Activated T-helper 1 cell treated with anti-CD3 and anti-CD28 coated beads, Interleukin-2, amount 50 U/mL, for 16 hours (primary cell): ENCODE measurements at regions not wholly inside any gene's neighbourhood (a gene's known extent, or its start where the extent isn't known, plus 50 kb on each side); places are given as distances from the start of the nearest gene placed in this dataset.
"Not testable (repeated sequence)": the region's sequence is repeated elsewhere in the genome, so short reads cannot be mapped to it uniquely, and the experiment has no call there.

Experiments used
- DNase-seq, 2 donors: peaks; one replicate each; pipeline ENCODE4 v3.0.0-alpha.2; 2020; ENCODE audit warnings: low read depth in 1 of 2, low spot score in 1 of 2

DNA sequence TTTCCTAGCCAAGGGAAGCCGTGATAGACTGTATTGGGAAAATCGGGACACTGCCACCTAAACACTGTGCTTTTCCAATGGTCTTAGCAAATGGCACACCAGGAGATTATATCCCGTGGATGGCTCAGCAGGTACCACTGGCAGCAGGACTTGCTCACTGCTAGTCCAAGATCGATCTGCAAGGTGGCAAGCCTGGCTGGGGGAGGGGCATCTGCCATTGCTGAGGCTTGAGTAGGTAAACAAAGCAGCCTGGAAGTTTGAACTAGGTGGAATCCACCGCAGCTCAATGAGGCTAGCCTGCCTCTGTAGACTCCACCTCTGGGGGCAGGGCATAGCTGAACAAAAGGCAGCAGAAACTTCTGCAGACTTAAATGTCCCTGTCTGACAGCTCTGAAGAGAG lies 1262.7 kb upstream of the ZEB2 start:
- DNase-seq, result not testable (repeated sequence)

DNA sequence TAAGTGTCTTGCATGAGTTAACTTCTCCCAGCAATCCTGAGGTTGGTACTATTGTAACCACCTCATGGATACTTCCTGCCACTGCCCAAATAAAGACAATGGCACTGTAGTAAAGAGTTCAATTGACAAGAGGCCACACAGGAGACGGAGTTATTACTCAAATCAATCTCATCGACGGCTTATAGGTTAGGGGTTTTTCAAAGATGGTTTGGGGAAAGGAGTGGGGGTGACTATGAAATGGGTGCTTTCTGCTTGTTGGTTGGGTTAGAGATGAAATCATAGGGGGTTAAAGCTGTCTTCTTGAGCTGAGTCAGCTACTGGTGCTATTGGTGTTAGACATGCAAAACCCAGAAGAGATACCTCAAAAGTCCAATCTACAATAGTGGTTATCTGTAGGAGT lies 1258.0 kb upstream of the ZEB2 start:
- DNase-seq, result no peak

DNA sequence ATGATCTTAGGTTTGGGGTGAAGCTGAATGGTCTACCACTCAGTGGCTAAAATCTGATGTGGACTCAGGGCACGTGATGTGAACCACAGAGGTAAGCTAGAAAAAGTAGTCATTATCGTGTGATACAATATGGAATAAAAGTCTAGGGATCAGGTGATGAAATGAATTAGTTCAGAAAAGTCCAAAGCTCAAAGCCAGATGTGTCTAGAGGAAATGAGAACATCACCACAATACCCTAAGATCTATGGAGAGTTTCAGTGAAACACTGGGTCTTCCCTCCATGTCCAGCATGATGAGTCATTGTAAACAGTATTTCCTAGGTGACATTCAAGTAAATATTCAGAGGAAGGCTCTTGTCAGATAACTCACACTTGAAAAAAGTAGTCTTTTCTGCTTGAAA lies 1257.4 kb upstream of the ZEB2 start:
- DNase-seq, result no peak

DNA sequence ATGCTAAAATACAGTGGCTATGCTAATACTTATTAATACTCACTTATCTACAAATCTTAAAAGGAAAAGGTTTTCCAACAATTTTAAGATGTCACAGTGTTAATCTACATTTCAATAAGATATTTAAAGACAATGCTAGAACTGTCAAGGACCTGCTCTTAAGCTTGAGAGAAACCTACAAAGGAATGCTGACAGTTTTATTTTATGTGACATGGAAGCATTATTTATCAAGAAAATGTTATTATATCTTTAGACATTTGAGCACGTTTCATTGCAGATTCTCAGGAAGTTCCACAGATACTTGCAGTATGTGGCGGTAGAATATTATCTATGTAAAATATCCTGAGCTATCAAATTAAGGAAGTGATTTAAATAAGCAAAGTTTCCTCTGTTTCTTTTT lies 1255.7 kb upstream of the ZEB2 start:
- DNase-seq, result no peak

DNA sequence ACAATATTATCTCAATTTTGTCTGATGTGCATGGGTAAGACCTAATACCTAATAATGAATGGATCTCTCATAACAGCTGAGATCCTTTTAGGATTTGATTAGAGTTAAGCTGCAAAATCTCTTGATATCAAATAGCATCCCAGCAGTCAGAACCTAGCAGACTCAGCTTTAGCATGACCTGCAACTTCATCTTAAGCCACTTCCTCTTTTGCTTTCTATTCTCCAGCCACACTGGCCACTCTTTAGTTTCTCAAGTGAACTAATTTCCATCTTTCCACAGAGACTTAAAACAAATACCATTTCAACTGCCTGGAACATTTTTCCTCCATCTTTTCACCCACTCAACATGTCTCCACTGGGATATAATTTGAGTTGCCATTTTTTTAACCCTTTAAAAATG lies 1251.6 kb upstream of the ZEB2 start:
- DNase-seq, result no peak

DNA sequence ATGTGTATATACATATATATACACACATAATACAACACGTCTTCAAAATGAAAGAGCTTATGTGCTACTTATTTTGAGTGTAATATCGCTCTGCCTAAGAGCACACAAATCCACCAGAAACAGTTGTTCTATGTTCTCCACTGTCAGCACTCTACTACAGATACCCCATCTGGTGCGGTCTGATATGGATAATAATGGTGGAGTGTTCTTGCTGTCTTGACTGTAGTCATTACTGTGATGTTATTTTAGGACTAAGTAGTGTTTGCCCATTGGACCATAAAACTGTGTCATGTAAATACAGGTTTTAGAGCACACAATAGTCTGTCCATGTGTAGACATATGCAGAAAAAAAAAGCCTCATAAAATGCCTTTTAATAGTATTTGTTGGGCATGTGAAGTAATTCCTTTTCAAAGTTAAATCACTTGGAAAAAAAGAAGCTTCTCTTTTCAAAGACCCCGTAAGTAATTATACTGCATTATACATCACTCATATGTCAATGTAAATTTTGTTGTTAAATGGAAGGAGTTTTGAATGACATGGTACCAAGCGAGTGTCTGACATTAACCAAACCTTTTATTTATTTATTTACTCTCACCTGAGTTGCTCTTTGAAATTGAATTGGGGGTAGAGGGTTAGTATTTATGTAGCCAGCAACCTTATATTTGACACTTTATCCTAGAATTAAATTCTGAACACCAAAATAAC lies 1249.2 kb upstream of the ZEB2 start:
- DNase-seq, result no peak

DNA sequence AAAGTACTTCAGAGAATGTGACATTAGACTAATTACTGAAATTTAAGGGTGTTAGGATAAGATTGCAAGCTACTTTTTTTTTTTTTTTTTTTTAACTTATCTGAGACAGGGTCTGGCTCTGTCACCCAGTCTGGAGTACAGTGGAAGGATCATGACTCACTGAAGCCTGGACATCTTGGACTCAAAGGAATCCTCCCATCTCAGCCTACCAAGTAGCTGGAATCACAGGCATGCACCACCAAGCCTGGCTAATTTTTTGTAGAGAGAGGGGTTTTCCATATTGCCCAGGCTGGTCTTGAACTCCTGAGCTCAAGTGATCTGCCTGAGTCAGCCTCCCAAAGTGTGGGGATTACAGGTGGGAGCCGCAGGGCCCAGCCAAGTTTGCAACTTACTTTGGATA lies 1246.0 kb upstream of the ZEB2 start:
- no peak for DNase-seq

DNA sequence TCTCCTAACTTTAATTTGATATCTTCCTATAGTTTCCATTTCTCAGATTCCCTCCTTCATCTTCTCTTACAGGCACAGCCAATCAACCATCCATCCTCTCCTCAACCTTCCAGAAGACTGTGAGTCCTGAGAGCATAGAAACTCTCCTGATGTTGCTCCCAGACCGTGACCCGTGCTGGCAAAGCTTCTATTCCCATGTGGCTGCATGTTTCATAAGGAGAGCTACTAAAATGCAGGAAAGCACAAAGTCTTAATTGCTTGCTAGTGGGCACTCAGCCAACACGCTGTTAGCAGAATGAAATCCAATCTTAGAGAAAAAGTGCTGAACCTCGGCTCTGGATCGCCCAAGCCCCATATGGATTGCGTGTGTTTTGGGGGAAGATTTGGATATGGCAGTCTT lies 1244.7 kb upstream of the ZEB2 start:
- DNase-seq, result no peak

DNA sequence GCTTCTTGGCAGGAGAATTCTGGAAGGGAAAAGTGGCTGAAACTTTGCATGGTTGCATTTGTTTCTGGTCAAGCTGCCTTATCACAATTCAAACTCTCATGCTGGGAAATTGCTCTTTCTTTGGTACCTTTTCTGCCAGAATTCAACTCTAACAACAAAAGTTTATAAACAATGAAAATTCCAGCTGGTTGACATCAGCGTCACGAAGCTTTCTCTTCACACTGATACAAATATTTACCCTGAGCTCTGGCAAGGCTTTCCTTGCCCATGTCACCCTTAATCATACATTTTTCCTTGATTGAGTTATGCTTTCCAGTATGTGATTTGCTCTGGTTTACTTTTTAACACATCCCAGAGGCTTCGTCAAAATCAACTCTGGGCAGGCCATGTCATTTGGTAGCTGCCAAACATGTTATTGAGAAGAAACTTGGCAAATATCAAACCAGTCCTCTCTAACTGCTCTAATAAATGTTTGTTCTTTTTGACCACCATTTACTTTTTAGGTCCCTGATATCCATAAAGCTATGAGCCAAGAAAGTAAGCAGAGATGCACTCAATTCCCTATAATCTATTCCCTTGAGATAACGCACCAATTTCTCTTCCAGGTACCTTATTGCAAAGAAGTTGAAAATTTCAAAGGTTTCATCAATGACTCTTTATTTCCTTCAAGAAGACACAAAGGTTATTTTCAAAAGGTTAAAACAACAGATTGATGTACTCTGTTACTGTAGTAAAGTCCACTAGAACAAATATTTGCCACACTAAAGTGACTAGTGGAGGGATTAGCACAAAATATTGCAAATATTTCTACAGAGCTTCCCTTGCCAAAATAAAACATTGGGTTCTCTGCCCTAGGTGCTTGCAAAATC lies 1241.1 kb upstream of the ZEB2 start:
- DNase-seq, result no peak

DNA sequence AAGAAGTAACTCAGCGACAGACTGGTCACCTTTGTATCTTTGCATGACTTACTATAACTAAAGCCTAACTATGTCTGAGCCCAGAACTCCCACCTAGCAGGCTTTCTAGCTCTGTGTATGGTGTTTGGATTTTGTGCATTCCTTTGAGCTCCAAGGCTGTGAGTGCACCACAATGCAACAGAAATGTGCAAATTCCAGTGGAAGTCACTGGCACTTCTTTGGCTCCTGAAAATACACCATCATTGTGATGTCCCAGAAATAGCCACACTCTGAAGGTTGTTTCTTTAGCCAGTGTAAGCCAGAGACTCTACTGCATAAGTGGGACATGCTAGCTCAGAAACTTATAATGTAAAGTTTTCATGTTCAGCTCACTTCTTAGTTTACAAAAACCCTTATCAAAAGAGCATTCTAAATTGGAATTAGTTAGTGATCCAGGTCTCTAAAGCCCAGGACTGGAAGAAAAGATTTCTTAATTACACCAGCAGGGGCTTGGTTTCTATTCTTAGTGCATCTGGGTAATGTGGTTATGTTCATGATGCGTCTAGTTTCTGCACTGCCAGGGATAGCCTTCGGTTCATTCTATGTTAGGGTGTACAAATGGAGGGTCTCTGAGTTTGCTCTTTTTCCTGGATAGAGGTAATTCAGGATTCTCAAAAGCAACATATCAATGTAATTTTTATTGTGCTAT lies 1239.5 kb upstream of the ZEB2 start:
- DNase-seq, result no peak

DNA sequence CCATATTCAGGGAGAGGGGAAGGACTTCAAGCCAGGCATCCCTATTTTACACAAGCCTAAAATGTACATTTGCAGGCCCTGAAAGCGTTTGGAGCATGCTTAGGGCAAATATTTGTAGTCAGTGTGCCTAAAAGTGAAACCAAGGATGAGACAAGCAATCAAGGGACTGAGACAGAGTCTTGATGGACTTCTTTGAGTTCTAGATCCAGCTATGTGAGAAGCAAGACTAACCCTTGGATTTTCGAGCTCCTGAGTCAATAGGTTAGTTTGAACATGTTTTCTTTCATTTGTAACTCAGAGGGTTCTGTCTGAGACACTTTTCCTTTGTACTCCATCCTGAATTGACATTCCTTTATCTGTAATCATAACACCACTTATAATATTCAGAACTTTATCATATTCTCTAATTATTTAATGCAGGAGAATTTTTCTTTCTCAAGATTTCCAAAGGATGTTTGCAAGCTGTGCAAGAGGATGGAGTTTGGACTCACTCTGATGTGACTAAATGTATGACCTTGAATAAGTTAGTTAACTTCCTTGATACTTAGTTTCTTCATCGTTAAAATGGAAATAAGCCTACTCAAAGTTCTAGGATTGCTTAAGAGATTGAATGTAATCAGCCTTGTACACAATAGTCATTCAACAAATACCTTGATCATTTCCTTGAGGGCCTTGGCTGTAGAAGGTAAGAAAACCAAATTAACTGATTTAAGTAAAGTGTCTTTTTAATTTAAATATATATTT lies 1237.8 kb upstream of the ZEB2 start:
- DNase-seq, result no peak

DNA sequence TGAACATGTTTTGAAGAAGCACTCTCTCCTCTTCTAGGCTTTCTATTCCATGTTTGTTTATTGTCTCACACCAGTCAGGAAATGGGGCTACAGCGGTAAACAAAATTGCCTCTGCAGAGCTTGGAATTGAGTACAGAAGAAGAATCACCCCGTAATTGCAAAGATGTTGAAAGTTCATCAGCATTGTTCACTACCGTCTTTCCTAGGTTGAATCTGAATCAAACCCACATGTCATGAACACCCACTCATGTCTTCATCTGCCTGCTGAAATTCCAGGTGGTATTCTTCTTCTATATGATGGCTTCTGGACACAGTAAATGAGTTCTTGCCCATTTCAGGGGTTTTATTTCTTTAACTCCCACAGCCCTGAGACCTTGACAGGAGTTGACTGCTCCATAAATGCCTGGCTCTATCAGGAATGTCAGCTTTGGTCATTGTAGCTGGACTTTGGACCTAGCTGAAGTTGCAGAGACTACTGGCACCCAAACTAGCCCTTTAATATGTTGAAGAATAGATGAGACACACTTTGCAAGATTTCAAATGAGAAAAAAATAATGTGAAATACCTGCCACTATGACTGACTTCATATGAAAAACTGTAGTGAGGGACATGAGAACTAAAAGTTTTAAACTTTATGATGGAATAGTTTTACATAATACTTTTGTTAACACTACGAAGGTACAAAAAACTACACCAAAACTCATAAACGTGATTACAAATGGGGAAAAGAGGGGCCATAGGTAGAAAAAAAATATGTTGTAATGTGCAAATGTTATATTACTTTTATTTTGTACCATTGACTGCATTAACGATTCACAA lies 1235.3 kb upstream of the ZEB2 start:
- DNase-seq, result no peak

DNA sequence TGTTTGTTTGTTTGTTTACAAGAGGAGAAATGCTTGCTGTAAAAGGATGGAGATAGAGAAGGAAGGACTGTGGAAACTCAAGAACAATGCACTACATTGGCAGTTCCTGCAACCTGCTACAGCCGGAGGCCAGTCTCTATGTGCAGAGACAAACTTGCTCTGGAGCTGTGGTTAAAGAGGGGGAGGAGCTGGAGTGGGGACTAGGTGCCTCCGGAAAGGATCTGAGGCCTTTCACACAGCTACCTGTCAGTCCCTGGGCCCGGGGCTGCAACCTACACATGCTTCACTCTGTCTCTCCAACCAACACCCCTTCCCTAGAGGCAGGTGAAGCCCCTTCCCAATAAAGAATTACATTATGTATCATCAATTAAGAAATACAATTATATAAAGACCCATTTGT lies 1234.0 kb upstream of the ZEB2 start:
- DNase-seq, result no peak

DNA sequence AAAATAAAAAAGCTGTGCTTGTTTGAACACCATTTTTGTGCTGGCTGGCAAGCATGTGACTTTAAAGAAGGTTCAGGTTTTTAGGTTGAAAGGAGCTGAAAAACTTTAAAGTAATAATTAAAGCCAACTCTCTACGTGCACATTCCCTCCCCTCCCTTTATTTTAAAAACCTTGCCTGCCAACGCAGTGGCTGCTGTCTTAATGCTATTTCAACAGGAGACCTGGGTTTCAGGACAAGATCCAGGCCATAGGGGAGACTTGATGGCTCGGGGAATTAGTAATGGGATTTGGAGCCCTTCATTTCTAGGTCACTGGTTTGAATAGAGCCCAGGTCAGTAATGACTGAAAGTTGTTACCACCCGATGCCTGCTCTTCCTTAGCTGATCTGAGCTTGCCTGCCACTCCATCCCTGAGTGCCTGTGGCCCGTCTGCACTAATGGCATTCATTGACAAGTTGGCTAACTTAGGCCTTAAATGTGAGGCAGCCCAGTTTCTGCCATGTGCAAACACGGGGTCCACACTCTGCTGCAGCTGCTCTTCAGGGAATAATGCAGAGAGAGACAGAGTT lies 1233.2 kb upstream of the ZEB2 start:
- no peak for DNase-seq

DNA sequence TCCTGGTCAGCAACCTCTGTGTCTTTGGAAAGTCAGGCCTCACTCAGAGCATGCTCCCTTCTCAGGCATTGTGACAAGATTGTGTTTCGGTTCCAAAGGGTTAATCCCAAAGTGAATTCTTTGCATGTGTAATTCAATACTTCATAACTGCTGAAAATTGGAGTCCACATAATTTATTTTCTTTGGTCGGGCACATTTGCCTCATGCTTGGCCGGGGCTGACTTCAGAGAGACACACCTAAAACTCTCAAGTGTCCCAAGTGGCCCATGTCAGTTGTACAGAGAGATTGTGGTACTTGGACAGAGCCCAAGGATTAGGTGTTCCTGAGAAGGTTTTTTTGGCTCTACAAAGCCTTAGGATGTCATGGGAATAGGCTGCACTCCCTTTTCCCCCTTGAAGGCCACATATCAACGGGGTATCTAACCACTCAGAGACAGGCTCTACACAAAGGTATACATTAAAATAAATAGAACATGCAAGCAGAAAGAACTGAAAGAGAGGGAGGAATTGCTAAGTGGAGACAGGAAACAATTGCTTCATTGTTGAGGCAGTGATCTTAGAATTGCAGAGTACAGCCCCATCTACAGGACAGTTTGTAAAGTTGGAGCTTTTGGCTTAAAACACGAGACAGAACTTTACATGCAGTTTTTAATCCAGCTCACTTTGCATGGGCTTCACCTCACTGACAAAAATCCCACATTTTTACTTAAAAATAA lies 1232.3 kb upstream of the ZEB2 start:
- DNase-seq, result no peak

DNA sequence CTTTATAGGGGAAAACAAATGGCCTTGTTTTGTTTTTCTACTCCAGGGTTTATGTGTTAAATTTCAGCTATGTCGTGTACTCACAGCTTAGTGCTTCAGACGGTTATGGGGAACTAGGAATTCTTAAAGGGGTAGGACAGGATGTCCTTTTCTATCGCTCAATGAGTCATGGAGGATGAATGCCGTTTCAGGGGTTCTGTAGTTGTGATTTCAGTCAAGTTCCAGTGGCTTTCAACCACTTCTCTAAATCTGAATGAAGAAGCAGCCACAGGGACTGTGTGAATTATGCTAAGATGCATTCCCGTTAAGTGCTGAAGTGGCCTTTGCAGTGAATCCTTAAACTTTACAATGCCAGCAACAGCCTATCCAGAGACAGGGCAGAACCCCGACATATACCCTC lies 1231.7 kb upstream of the ZEB2 start:
- DNase-seq, result no peak

DNA sequence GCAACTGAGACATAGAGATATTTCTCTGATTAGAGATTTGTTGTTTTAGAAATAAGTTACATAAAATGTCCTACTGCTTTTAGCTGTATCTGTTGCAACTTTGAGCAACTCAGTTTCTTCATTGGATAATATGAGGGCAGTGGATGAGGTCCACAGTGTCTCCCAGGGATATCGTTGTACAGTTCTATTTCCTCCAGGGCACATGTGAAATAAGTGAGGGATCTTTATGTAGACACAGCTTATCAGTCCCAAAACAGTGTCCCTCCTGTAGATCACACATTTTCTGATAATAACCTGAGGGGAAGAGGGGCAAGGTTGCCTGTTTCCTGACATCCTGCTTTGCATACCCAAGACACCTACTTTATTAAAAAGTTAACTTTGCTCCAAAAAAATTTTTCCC lies 1231.2 kb upstream of the ZEB2 start:
- DNase-seq, result no peak

DNA sequence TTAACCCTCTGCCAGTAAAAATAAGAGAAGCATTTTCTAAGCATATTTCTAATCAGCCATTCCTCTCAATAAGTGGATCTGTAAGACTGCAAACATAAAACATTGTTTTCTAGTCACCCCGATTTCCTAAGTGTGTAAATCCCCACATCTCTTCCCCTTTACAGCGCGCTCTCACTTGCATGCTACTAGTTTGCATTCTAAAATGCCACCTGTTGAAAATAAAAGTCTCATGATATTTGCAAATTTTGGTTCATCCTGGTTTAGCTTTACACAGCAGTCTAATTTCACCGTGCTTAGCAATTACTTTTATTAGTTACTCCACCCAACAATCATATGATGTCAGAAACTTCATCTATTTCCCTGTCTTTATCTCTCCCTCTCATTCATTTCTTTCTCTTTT lies 1230.7 kb upstream of the ZEB2 start:
- no peak for DNase-seq

DNA sequence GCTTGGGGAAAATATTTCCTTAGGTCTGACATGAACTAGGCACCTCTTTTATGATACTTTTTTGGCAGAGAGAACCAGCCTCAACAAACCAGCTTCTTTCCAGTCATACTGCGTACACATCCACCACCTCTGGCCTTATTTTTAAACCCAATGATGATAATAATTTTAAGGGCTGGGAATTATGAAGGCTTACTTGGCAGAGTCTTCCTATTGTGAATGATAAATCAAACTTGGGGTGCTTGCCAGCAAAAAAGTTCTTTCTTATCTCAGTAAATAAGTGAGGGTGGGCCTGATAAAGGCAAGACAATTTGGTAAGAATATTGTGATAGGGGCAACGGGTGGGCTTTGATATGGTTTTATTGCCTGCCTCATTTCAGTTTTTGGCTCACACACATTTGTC lies 1230.2 kb upstream of the ZEB2 start:
- no peak for DNase-seq

DNA sequence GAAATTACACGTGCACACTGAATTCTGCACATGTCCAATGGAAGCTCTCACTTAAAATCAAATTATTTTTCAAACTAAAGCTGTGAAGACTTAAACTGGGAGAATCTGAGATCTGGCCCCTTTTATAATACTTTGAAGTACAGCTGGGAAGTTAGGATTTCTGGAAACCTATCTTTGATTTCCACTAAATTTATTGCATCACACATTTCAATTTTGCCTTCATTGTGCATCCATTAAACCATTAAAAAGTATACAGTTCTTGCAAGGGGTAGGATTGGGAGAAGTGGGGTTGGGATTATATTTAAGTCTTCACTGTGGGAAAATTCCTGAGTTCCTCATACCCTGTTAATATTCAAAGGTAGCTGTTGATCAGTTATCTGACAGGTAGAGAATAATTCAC lies 1229.6 kb upstream of the ZEB2 start:
- DNase-seq, result no peak
